ENCODE measurements at regions not wholly inside any gene's neighbourhood (a gene's known extent, or its start where the extent isn't known, plus 50 kb on each side); places are given as distances from the start of the nearest gene placed in this dataset.

DNA sequence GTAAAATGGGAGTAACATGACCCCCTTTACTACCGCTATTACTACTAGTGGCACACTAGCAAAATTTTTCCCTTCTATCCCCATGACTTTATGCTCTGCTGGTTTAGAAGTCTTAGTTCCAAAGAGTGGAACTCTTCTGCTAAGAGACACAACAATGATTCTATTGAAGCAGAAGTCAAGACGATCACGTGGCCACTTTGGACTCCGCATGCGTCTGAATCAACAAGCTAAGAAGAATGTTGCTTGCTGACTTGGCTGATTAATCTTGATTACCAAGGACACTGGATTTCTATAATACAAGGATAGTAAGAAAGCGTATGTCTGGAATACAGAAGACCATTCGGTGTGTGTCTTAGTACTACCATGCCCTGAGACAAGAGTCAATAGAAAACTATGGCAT, 244.7 kb upstream of the BTBD3 start:
- intact Hi-C loops (cut with micrococcal nuclease) (no loop called here), dilution Hi-C loops (cut with HindIII; ENCODE audit: low sequenced_read_pairs, unreplicated experiment) (no loop called here), in situ Hi-C loops (cut with MboI; ENCODE audit: low sequenced_read_pairs) (loop anchor here (5.0 kb wide), 1 partner anchor 534 kb away; no protein-coding TSS in a partner anchor)
- H4K5ac ChIP-seq (ENCODE audit: low read depth, low read length): no peak overlapping the region
- no peak for TF ChIP-seq RCOR1 (IDR thresholded peaks at IDR 0.05; ENCODE audit: insufficient replicate concordance, low read length)
- TF ChIP-seq, protein P1, sequence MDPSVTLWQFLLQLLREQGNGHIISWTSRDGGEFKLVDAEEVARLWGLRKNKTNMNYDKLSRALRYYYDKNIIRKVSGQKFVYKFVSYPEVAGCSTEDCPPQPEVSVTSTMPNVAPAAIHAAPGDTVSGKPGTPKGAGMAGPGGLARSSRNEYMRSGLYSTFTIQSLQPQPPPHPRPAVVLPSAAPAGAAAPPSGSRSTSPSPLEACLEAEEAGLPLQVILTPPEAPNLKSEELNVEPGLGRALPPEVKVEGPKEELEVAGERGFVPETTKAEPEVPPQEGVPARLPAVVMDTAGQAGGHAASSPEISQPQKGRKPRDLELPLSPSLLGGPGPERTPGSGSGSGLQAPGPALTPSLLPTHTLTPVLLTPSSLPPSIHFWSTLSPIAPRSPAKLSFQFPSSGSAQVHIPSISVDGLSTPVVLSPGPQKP (IDR thresholded peaks at IDR 0.05; ENCODE audit: borderline replicate concordance, low read depth, low read length): no peak
- no peak for TF ChIP-seq BHLHE40 (IDR thresholded peaks at IDR 0.05; ENCODE audit: low read depth, low read length)
- TF ChIP-seq CEBPB (IDR thresholded peaks at IDR 0.05; ENCODE audit: low read depth, low read length): no peak
- ATAC-seq (ENCODE audit: low read depth): no peak
- BruUV-seq (replicated peaks): no TSS peak
- H2BK15ac ChIP-seq (ENCODE audit: low read depth, low read length): no peak overlapping the region
- H4K20me1 ChIP-seq (ENCODE audit: insufficient read depth, low read length): no peaks in the 10 kb centered on the region
- no peak for DNase-seq
- no peaks in the 10 kb centered on the region for H3K36me3 ChIP-seq (ENCODE audit: control insufficient read depth, insufficient read depth, low read length)
- no peak overlapping the region for H4K91ac ChIP-seq (ENCODE audit: insufficient read depth, low read depth, low read length)
- H3K4ac ChIP-seq (ENCODE audit: low read depth, low read length): no peak overlapping the region
- peaks cover 4% of the 10 kb centered on the region for H3K27me3 ChIP-seq (ENCODE audit: control insufficient read depth, insufficient read depth, low read length)
- H3K18ac ChIP-seq (ENCODE audit: low read depth, low read length): no peak overlapping the region
- H3K14ac ChIP-seq (replicated peaks; ENCODE audit: low read depth, low read length): no peak overlapping the region
- H3K56ac ChIP-seq (ENCODE audit: extremely low read depth, insufficient read depth, low read length): no peak overlapping the region
- no peak overlapping the region for H3K27ac ChIP-seq (ENCODE audit: insufficient read depth, low read length)
- ChIA-PET POLR2A (ENCODE audit: unreplicated experiment) (no interaction called here), CTCF (no interaction called here)
- no peak overlapping the region for H2AFZ ChIP-seq (replicated peaks; ENCODE audit: low read length, poor library complexity)
- H2AK5ac ChIP-seq (ENCODE audit: low read depth, low read length): no peak overlapping the region
- H2BK5ac ChIP-seq (ENCODE audit: low read depth, low read length, poor library complexity, severe bottlenecking): no peak overlapping the region
- no peak overlapping the region for H2BK120ac ChIP-seq (ENCODE audit: low read depth, low read length)
- H3K4me3 ChIP-seq (ENCODE audit: insufficient read depth, low read depth, low read length): no peak overlapping the region
- no peaks in the 10 kb centered on the region for H3K4me1 ChIP-seq (ENCODE audit: control insufficient read depth, insufficient read depth, low read length)
- H3K23ac ChIP-seq (ENCODE audit: low read depth, low read length): no peak overlapping the region
- H3K9me3 ChIP-seq (ENCODE audit: control insufficient read depth, insufficient read depth, low read length): no peaks in the 10 kb centered on the region
- no peaks in the 10 kb centered on the region for H3K9me1 ChIP-seq (ENCODE audit: insufficient read depth, low read length)
- no peak overlapping the region for H3K9ac ChIP-seq (ENCODE audit: low read depth, low read length)
- H4K8ac ChIP-seq (ENCODE audit: low read depth in 2 of 2, low read length in 2 of 2): no peak overlapping the region
- H2AK9ac ChIP-seq (replicated peaks; ENCODE audit: low read depth, low read length, poor library complexity): no peak overlapping the region
- WGBS, 2 experiments (ENCODE audit: extremely low coverage in 2 of 2, insufficient read length in 1 of 2): no CpG with 5 or more reads among the region's 7 CpGs
- no peaks in the 10 kb centered on the region for H3K79me1 ChIP-seq (ENCODE audit: low read depth in 1 of 2, low read length in 2 of 2)
- H2BK20ac ChIP-seq (ENCODE audit: low read depth, low read length): no peak overlapping the region
- H3K4me2 ChIP-seq (ENCODE audit: low read depth, low read length): no peak overlapping the region
